ENCODE measurements at regions not wholly inside any gene's neighbourhood (a gene's known extent, or its start where the extent isn't known, plus 50 kb on each side); places are given as distances from the start of the nearest gene placed in this dataset.
"Not testable (repeated sequence)": the region's sequence is repeated elsewhere in the genome, so short reads cannot be mapped to it uniquely, and the experiment has no call there.

GRCh38 chr5:87511778-87512177 lies 99.0 kb upstream of the CCNH start:
- not testable (repeated sequence) for H3K4me1 Mint-ChIP-seq; H3K4me3 Mint-ChIP-seq; DNase-seq; H3K36me3 Mint-ChIP-seq; H3K27ac Mint-ChIP-seq; H3K27me3 Mint-ChIP-seq; ATAC-seq (replicated peaks)
- H3K9me3 Mint-ChIP-seq, result peaks cover 4 to 15% of the 10 kb centered on the region in 2 donors

- Mint-ChIP-seq H3K27me3 (no peaks in the 10 kb centered on the region), H3K36me3 (no peaks in the 10 kb centered on the region), H3K4me1 (no peaks in the 10 kb centered on the region), H3K4me3 (no peak overlapping the region), H3K27ac (no peak overlapping the region), H3K9me3 (peaks cover 0 to under 1% of the 10 kb centered on the region in 2 donors)
- DNase-seq (no peak), ATAC-seq (replicated peaks) (no peak)
Measured at GRCh38 chr5:87503004-87503403, 90.3 kb upstream of the CCNH start.

GRCh38 chr5:87499478-87500410 lies 87.0 kb upstream of the CCNH start:
- Mint-ChIP-seq H3K4me3 (no peak overlapping the region), H3K36me3 (no peaks in the 10 kb centered on the region), H3K27ac (no peak overlapping the region), H3K27me3 (peaks cover 0 to 2% of the 10 kb centered on the region in 2 donors), H3K9me3 (peaks cover 6 to 8% of the 10 kb centered on the region in 2 donors), H3K4me1 (no peaks in the 10 kb centered on the region)
- peak in 1 of 2 donors; percentile 20 for ATAC-seq (replicated peaks)
- DNase-seq, result no peak
